ENCODE measurements at regions not wholly inside any gene's neighbourhood (a gene's known extent, or its start where the extent isn't known, plus 50 kb on each side); places are given as distances from the start of the nearest gene placed in this dataset.

DNA sequence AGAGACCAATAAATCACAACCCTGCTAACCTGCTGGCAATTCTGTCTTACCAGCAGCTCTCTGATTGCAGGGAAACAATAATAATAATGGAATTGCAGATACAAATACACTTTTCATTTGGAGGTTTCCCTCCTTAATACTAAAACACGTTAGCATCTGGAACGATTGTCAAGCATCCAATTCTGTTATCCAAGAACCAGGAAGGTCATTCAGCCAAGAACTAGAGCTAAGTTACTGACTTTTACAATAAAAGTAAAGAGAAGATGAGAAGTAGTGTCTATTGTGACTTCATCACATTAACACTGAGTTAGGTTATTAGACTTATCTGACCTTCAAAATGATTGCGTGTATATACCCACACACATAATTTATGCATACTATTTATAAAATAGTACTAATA lies 335.6 kb downstream of the BRINP1 start:
- no peaks in the 10 kb centered on the region for H3K36me3 Mint-ChIP-seq
- Histone ChIP-seq H3K4me1 (ENCODE audit: control insufficient read depth, insufficient read depth, low read length) (no peaks in the 10 kb centered on the region), H3K27ac (ENCODE audit: low read length) (no peak overlapping the region), H3K4me3 (ENCODE audit: low read length) (no peak overlapping the region), H3K36me3 (ENCODE audit: control insufficient read depth, insufficient read depth, low read length) (no peaks in the 10 kb centered on the region), H3K27me3 (ENCODE audit: control insufficient read depth, insufficient read depth, low read length) (no peaks in the 10 kb centered on the region), H3K9me3 (ENCODE audit: control insufficient read depth, insufficient read depth, low read length) (no peaks in the 10 kb centered on the region)
- WGBS (ENCODE audit: insufficient coverage), result 80% methylated on average over 2 of the region's 3 CpGs
- no peaks in the 10 kb centered on the region for H3K27me3 Mint-ChIP-seq (ENCODE audit: low read depth in 2 of 2)
- no peaks in the 10 kb centered on the region for H3K4me1 Mint-ChIP-seq
- ATAC-seq (no peak), DNase-seq (no peak)
- TF ChIP-seq CTCF (IDR thresholded peaks at IDR 0.05), result no peak
- intact Hi-C loops (cut with micrococcal nuclease), result no loop called here
- no peak overlapping the region for H3K27ac Mint-ChIP-seq
- no peak overlapping the region for H3K4me3 Mint-ChIP-seq
- H3K9me3 Mint-ChIP-seq, result peaks cover 6% of the 10 kb centered on the region in 2 donors

GRCh38 chr9:119036969-119037368 lies 332.3 kb downstream of the BRINP1 start:
- H3K27me3 ChIP-seq (ENCODE audit: control insufficient read depth, insufficient read depth, low read length), result no peaks in the 10 kb centered on the region
- 17% methylated on average over 1 of the region's 2 CpGs for whole genome bisulfite sequencing (ENCODE audit: insufficient coverage)
- H3K9me3 Mint-ChIP-seq, result peaks cover 4 to 8% of the 10 kb centered on the region in 2 donors
- no peaks in the 10 kb centered on the region for H3K4me1 ChIP-seq (ENCODE audit: control insufficient read depth, insufficient read depth, low read length)
- ATAC-seq (no peak), DNase-seq (no peak)
- no peak overlapping the region for H3K27ac Mint-ChIP-seq
- H3K36me3 Mint-ChIP-seq, result no peaks in the 10 kb centered on the region
- no peaks in the 10 kb centered on the region for H3K27me3 Mint-ChIP-seq (ENCODE audit: low read depth in 2 of 2)
- H3K27ac ChIP-seq (ENCODE audit: low read length), result no peak overlapping the region
- no peaks in the 10 kb centered on the region for H3K9me3 ChIP-seq (ENCODE audit: control insufficient read depth, insufficient read depth, low read length)
- no peak overlapping the region for H3K4me3 ChIP-seq (ENCODE audit: low read length)
- H3K36me3 ChIP-seq (ENCODE audit: control insufficient read depth, insufficient read depth, low read length), result no peaks in the 10 kb centered on the region
- TF ChIP-seq CTCF (IDR thresholded peaks at IDR 0.05), result no peak
- no peak overlapping the region for H3K4me3 Mint-ChIP-seq
- H3K4me1 Mint-ChIP-seq, result no peaks in the 10 kb centered on the region
- intact Hi-C loops (cut with micrococcal nuclease), result no loop called here

DNA sequence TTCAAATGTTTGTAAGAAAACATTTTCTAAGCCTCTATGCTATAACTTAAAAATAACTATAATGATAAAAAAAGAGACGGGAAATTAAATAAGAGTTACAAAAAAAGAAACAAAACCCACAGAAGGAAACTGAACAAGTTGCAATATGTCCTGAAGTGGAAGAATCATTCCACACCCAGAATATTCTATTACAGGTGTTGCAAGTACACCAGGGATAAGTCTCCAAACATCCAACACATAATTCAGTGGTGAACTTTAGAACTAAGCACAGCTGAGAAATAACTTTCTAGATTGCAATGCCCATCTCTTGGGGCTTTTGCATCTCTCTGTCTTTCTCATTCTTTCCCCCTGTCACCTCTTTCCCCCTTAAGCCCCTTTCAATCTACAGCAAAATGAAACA lies 325.2 kb downstream of the BRINP1 start:
- WGBS (ENCODE audit: insufficient coverage), result no CpG with 5 or more reads among the region's 1 CpG
- no peaks in the 10 kb centered on the region for H3K27me3 Mint-ChIP-seq (ENCODE audit: low read depth in 2 of 2)
- no peaks in the 10 kb centered on the region for H3K27me3 ChIP-seq (ENCODE audit: control insufficient read depth, insufficient read depth, low read length)
- TF ChIP-seq CTCF (IDR thresholded peaks at IDR 0.05), result no peak
- no peaks in the 10 kb centered on the region for H3K36me3 ChIP-seq (ENCODE audit: control insufficient read depth, insufficient read depth, low read length)
- DNase-seq, result no peak
- H3K27ac ChIP-seq (ENCODE audit: low read length), result no peak overlapping the region
- no peaks in the 10 kb centered on the region for H3K9me3 ChIP-seq (ENCODE audit: control insufficient read depth, insufficient read depth, low read length)
- H3K4me3 ChIP-seq (ENCODE audit: low read length), result no peak overlapping the region
- H3K4me1 Mint-ChIP-seq, result no peaks in the 10 kb centered on the region
- ATAC-seq, result no peak
- intact Hi-C loops (cut with micrococcal nuclease), result no loop called here
- peaks cover 9% of the 10 kb centered on the region in 2 donors for H3K9me3 Mint-ChIP-seq
- no peak overlapping the region for H3K27ac Mint-ChIP-seq
- no peaks in the 10 kb centered on the region for H3K36me3 Mint-ChIP-seq
- H3K4me3 Mint-ChIP-seq, result no peak overlapping the region
- H3K4me1 ChIP-seq (ENCODE audit: control insufficient read depth, insufficient read depth, low read length), result no peaks in the 10 kb centered on the region

GRCh38 chr9:119044806-119045205 lies 324.4 kb downstream of the BRINP1 start:
- no peaks in the 10 kb centered on the region for H3K36me3 ChIP-seq (ENCODE audit: control insufficient read depth, insufficient read depth, low read length)
- no peaks in the 10 kb centered on the region for H3K27me3 ChIP-seq (ENCODE audit: control insufficient read depth, insufficient read depth, low read length)
- no peaks in the 10 kb centered on the region for H3K9me3 ChIP-seq (ENCODE audit: control insufficient read depth, insufficient read depth, low read length)
- no peak overlapping the region for H3K4me3 ChIP-seq (ENCODE audit: low read length)
- intact Hi-C loops (cut with micrococcal nuclease), result no loop called here
- DNase-seq (no peak), ATAC-seq (no peak)
- H3K27me3 Mint-ChIP-seq (ENCODE audit: low read depth in 2 of 2), result no peaks in the 10 kb centered on the region
- no peak for TF ChIP-seq CTCF (IDR thresholded peaks at IDR 0.05)
- WGBS (ENCODE audit: insufficient coverage), result no CpG with 5 or more reads among the region's 1 CpG
- no peak overlapping the region for H3K27ac Mint-ChIP-seq
- H3K27ac ChIP-seq (ENCODE audit: low read length), result no peak overlapping the region
- H3K36me3 Mint-ChIP-seq, result no peaks in the 10 kb centered on the region
- no peak overlapping the region for H3K4me3 Mint-ChIP-seq
- no peaks in the 10 kb centered on the region for H3K4me1 Mint-ChIP-seq
- peaks cover 9% of the 10 kb centered on the region in 2 donors for H3K9me3 Mint-ChIP-seq
- H3K4me1 ChIP-seq (ENCODE audit: control insufficient read depth, insufficient read depth, low read length), result no peaks in the 10 kb centered on the region

All from natural killer cell (primary cell).